HG03565 (cell line): ENCODE measurements at regions not wholly inside any gene's neighbourhood (a gene's known extent, or its start where the extent isn't known, plus 50 kb on each side); places are given as distances from the start of the nearest gene placed in this dataset.

Experiments used
- ATAC-seq: cut with Tn5 transposase; IDR thresholded peaks from one replicate; pipeline ENCODE4 v1.9.1; 2021; ENCODE audit warnings: mild to moderate bottlenecking, moderate library complexity; ENCODE audit not compliant: unreplicated experiment

DNA sequence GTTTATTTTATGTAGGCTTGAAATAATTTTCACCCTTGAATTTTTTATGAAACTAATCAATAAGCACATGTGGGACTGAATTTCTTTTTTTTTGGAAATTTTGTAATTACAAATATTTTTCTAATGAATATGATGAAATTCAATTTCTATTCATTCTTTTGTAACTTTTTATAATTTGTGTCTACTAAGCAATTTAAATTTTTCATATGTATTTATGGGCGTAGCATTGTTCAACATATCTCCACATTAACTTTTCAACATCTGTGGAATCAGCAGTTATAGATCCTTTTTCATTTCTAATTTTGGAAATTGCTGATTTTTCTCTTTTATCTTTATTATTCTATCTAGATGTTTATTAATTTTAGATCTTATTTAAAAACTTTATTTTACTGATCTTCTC, 1320.3 kb downstream of the C4orf33 start:
- ATAC-seq, result no peak

DNA sequence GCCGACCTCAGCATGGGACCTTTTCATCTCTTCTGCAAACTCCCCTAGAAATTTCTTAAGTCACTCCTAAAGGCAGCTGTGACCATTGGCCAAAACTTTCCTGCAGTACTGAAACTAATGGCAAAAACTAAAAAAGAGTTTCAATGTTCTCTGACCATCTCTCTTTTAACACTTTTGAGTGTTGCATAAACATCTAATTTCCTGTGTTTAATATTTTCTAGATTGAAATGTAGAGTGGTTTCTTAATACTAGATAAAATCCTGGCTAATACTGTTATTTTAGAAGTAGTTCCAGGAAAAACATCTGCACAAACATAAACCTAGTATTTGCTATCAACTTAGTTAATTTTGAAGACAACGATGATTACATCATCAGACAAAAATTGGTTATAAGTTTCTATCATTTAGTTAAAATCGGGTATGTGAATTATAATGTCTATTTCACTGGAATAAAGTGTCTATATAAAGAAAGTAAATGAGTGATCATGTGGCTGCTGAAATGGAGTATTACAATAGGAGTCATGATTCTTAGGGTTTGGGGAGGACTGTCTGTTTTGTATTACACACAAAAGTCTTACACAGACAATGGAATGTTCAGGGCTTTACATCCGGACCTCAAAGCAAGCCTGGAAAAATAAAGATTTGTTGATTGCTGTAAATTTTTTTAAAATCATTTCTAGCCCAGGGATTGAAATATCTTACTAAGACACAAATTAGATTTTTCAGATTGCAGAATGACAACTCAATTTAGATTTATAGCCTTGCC, 1323.4 kb downstream of the C4orf33 start:
- ATAC-seq, result no peak

DNA sequence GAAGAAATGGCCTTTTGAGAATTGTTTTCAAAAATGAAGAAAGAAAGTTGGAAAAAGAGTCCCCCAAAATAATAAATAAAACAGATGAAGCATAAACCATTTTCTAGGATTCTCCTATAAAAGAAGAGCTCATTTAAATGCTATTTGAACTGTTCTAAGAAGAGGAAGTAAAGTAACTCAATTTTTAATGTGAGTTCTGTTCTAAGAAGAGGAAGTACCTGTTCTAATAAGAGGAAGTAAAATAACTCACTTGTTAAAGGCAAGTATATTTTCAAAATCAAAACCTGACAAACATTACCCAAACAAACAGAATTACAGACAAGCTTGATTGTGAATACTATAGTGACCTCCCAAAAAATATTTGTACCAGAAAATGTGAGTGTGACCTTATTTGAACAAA, 1326.3 kb downstream of the C4orf33 start:
- no peak for ATAC-seq

DNA sequence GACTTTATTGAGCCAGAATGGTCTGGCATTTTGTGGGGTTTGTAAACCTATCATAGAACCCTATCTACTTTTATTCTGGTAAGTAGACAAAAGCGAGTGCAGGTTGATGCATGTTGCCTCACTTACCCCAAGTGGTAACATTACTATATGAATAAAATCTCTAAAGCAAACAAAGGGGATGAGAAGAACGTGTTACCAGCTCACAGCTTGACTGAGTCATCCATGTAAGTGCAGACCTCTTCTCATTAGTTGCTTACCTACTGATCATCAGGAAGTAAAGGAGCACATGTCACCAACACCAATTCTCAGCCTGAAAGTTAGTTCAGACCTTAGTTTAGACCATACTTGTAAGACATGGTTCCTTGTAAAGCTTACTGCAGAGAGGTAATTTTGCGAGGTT, 1328.3 kb downstream of the C4orf33 start:
- no peak for ATAC-seq

DNA sequence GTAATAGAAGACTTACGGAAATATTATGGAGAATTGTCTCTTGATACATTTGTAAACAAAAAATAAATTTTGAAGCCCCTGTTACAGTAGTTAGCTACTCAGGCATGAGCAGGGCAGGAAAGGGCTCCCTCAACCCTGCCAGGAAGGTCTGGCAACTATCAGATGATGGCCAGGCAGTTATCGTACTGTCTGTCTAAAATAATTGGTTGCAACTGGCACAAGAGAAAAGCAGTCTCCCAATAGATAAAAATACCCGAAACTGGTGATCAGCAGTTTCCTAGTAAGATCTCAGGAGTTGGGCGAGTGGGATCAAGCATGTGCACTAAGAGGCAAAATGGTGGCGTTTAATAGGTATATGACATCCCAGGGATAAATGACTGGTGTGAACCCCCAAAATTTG, 1336.3 kb downstream of the C4orf33 start:
- no peak for ATAC-seq

DNA sequence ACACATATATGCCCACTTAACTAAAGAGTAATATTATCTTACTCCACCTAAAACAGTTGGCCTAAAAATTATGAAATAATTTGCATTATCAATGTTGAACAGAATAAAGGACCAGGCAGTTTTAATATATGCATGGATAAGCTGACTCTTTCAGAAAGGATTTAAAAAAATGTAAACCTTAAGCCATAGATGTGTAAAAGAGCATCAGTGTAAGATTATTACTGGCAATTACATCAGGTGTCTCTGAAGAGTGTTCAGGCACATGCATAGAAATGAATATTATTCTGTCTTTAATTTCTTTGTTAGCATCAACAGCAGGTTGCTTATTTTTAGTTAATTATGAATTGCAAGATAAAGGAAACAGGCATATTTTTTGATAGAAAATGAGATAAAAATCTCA, 1353.8 kb downstream of the C4orf33 start:
- ATAC-seq, result no peak

DNA sequence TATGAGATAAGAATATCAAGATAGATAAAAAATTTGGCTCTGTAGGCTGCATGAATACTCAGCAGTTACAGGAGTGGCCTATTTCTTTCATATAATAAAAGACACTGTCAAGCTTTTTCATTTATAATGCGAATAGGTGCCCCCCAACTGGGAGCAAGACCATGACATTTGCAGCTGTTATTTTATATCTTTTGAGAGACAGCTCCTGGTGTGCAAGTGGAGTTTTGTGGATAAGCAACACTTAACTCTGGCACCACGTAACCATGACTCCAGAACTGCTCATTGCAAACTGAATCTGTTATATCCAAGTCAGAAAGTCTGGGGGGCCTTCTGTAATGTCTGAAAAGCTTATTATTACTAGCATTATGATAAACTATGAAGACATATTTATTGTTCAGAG, 1372.4 kb downstream of the C4orf33 start:
- ATAC-seq, result no peak

DNA sequence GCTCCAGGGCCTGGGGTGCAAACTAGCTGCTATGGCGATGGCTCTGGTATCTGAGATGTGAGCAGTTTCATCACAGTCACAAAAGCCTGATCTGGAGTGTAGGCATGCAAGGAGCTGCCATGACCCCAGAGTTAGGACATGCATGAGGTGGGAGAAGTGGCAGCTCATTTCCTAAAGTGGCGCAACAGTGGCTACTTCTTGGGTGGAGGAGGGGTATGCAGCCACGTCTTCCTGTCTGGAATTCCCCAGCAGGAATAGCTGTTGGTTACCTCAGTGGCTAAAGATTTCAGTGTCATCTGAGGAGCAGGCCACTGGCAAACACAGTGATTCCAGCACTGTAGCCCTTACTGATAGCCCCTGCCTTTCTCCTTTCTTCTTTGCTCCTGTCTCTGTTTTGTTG, 1382.5 kb downstream of the C4orf33 start:
- no peak for ATAC-seq

DNA sequence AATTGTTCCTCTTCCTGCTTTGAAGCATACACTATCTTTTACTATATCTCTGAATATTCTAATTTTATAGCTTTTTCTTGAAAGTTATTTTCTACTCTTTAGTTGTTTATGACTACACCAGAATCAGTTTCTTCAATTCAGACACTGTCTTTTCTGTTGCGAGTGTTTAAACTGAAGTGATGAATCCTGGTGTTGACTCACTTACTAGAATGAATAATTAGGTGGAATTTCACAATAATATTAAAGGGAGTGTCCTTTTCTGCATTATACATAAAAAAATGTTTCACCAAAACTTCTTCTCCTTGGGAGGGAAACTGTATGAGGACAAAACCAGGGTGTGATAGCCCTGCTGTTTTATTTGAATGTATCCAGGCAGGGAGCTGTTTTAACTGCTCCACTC, 1383.1 kb downstream of the C4orf33 start:
- no peak for ATAC-seq

DNA sequence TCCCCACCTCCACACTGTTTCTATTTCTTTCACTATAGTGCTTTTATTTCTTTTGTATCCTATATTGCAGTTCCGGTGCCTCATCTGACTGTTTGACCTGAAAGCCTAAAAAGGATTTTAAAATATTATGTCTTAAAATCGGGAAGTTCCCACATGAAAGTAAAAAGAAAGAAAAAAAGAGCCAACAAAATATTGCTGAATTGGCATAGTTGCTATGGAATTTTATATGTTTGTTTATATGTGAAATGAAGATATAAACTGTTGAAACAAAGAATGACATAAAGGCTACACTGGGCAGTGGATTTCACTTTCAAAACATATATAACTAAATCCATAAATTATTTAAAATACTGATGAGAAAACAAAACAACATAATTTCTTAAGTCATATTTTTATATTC, 1383.7 kb downstream of the C4orf33 start:
- no peak for ATAC-seq

DNA sequence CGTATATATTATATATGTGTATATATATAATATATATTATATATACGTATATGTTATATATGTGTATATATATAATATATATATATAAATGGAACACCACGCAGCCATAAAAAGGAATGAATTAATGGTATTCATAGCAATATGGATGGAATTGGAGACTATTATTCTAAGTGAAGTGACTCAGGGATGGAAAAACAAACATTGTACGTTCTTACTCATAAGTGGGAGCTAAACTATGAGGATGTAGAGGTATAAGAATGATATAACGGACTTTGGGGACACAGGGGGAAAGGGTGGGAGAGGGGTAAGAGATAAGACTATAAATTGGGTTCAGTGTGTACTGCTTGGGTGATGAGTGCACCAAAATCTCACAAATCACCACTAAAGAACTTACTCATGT, 1388.9 kb downstream of the C4orf33 start:
- no peak for ATAC-seq

DNA sequence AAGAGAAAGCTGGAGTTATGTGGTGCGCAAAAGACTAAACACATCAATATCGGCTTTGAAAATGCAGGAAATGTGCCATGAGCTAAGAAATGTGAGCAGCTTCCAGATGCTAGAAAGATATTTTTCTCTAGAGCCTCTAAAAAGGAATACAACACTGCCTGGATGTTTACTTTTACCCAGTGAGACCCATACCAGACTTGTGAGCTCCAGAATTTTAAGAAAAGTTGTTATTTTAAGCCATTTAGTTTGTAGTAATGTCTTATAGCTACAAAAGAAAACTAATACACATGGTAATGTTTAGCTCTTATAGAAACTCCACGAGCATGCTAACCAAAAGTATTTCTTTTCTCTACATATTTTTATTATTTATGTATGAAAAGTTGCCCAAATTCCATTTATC, 1389.4 kb downstream of the C4orf33 start:
- no peak for ATAC-seq

DNA sequence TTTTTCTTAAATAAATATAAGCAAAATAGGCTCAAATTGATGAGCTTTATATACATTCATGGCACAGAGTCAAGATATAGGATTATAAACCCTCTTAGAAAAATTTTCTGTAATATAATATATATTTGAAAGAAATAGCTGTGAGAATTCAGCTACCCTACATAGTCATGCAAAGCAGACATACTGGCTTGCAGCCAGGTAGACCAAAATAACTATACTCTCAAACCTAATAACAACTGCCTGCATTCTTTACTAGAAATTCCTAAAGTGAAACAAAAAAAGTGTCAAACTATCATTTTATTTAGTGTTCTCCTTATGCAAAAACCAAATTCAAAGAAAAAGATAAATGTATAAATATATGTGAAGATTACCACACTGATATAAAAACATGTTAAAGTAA, 1390.2 kb downstream of the C4orf33 start:
- ATAC-seq, result no peak

DNA sequence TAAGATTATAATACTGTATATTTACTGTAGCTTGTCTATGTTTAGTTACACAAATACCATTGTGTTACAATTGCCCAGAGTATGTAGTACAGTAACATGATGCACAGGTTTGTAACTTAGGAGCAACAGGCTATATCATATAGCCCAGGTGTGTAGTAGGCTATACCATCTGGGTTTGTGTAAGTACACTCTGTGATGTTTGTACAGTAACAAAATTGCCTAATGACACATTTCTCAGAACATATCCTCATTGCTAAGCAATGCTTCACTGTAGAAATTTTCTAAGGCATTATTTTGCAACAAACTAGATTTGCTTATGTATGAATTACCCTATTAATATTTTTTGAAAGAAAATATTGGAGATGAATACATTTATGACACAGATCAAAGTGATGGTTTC, 1390.9 kb downstream of the C4orf33 start:
- no peak for ATAC-seq

DNA sequence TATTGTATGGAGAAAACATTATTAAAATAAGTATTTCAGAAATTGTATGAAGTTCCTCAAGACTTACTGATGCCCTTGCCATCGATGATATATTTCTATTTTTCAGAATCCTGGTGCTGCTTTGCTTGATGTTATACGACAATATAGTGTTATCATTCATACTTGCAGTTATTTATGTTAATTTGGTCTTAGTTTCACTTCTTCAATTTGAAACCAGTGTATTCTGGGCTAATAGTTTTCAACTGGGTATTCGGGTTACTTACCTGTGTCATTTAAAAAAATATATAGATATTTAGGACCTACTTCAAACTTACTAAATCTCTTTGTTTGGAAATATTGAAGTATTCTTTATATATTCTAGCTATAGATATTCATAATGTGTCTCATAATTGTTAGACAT, 1414.7 kb downstream of the C4orf33 start:
- ATAC-seq, result no peak

DNA sequence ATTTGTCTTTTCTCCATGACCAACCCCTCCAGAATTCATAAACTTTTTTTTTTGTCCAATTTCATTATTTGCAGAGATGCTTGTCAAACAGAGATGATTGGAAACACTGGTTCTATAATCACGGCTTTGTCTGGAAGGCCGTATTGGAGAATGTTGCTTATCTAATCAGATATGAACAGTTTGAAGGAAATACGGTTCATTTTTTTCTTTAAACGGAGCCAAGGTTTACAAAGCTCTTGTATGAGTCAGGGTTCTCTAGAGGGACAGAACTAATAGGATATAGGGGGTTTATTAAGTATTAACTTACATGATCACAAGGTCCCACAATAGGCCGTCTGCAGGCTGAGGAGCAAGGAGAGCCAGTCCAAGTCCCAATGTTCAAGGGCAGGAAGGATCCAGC, 1415.8 kb downstream of the C4orf33 start:
- no peak for ATAC-seq

DNA sequence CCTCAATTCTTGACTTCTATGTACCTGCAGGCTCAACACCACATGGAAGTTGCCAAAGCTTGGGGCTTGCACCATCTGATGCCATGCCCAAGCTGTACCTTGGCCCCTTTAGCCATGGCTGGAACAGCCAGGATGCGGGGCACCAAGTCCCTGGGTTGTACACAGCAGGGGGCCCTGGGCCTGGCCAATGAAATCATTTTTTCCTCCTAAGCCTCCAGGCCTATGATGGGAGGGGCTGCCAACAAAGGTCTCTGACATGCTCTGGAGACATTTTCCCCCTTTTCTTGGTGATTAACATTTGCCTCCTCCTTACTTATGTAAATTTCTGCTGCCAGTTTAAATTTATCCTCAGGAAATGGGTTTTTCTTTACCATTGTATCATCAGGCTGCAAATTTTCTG, 1428.1 kb downstream of the C4orf33 start:
- ATAC-seq, result no peak

DNA sequence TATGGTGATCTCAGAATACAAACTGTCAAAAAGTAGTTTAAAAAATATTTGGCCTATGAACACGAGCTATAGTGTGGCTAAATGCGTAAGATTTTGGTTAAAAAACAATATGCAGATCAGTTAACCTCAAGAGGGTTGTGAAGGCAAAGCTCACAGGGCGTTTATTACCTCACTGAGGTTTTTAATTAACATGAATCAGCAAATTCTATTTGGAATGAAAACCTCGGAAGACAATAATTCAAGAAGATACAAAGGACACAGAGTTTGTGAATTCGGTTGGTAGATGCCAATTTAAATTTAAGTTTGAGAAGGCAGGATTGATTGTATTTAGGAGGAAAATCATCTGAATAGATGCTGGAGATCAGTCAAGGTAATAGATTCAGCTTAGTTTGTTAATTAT, 1434.6 kb downstream of the C4orf33 start:
- no peak for ATAC-seq

DNA sequence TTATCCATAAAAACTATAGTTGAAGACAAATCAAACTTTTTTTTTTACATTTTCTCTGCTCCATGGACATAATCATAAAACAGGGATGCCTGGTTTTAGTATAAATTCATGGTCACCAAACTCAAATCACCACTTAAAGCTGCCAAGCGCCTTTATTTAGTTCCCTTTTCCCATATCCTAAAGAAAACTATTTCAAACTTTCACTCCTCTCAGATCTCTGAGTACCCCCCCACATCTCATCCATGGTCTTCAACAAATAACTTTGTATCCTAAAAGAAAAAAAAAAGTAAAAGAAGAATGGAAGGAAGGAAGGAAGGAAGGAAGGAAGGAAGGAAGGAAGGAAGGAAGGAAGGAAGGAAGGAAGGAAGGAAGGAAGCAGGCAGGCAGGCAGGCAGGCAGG, 1438.7 kb downstream of the C4orf33 start:
- no peak for ATAC-seq

DNA sequence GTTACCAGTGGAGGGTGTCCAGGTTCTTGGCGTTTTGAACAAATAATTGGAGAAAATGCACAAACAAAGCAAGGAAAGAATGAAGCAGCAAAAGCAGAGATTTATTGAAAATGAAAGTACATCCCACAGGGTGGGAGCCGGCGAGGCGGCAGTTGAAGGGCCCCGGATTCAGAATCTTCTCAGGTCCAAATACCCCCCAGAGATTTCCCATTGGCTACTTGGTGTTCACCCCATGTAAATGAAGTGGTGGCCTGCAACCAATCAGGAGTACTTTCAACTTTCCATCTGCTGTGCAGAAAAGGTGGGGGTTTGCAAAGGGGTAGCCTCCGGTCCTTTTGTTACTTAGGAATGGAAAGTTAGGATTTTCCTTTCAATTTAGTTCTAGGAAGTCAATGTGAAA, 1447.0 kb downstream of the C4orf33 start:
- ATAC-seq, result no peak

DNA sequence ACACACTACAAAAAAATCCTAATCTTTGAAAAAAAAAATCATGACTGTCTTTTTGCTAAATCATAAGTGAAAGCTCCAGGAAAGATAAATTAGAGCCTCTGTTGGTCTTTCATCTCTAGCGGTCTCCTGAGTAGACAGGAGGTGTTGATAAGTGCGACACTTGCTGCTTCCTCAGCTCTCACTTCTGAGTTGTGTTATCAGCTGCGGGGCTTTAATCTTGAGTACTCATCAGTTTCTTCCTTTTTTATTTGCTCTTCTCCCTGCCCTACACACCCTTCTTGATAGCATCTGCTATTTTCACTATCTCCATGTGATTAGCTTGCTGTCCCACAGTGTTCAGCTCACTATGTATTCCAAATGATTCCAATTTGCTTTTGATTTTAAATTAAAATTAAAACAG, 1449.2 kb downstream of the C4orf33 start:
- ATAC-seq, result no peak

DNA sequence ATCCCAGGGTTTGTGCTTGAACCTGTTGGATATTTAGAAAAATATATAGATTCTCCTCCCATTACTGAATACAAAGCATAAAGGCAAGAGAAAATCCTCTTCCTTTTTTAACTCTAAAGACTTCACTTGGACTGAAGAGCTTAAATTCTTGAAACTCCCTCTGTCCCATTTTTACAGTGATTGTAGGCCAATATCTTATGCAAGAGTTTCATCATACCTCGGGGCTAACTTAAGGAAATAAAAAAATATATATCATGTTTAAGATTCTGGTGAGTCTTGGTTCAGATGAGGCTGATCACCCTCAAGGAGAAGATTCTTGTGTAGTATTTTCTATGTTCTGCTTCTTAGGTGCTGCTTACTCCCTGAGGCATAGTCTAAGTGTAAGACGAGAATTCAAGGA, 1449.6 kb downstream of the C4orf33 start:
- no peak for ATAC-seq

DNA sequence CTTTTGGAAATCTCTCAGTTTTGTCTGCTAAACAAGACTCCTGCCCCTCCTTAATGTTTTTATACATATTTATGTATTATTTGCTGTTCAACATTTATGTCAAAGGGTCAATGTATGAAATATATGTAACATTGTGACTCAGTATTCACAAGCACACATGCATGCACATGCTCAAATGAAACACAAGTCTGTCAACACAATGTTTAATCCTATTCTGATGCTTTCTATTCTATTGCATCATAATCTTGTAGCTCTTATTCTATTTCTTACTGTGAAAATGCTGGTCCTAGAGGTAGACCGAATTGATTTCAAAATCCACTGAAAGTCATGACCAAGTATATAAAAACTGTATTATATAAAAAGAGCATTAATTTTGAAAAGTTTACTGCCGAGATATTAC, 1463.3 kb downstream of the C4orf33 start:
- ATAC-seq, result no peak
